Heart left ventricle (tissue), 13 donors: ENCODE measurements at regions not wholly inside any gene's neighbourhood (a gene's known extent, or its start where the extent isn't known, plus 50 kb on each side); places are given as distances from the start of the nearest gene placed in this dataset.

Experiments used
- POLR2A ChIP-seq, 2 donors: fragments of 450-650 bp; IDR thresholded peaks; one replicate each; pipeline ENCODE4 v1.6.1; 2017; ENCODE audit warnings: antibody characterized with exemption in 2 of 2, mild to moderate bottlenecking in 2 of 2, moderate library complexity in 2 of 2
- TF ChIP-seq, protein P1 (sequence below), 12 donors: fragments of 200-600 bp; sonication (generic) in 4 of 12; IDR thresholded peaks; one replicate each; pipeline versions ENCODE4 v1.5.0 to v1.8.0; 2018 to 2022; ENCODE audit warnings: antibody characterized with exemption in 12 of 12, mild to moderate bottlenecking in 5 of 12
- donor health status: ischemic (EF 13 %, LVEDD 7.1; RV severe dilation, severe dysfunction).
- donor health status: DM: no; HTN: yes; CAD: no.
- donor health status: DM: no; HTN: no; CAD: no.
- donor health status: ischemic (EF 25% LVEDD 6.9; RV normal size, moderate dysfunction).
- donor health status: ischemic (EF 25% LVEDD 5.7; RV mildly dilated, moderate dysfunction).
- donor health status: ischemic (EF 35%, LVEDD 5.7; RV mildly dilated, moderate dysfunction).
- donor health status: nonischemic (EF 11% LVEDD 7.7; RV severe dilation, severe dysfunction).
- donor health status: DM: yes; HTN: yes; CAD: no.
- donor health status: PGD.
- donor health status: ischemic (EF 29% LVEDD 5.4; RV normal size, mild dysfunction).
- donor health status: nonischemic (EF 23%, LVEDD 6.1; RV moderate dilation, normal function).

DNA sequence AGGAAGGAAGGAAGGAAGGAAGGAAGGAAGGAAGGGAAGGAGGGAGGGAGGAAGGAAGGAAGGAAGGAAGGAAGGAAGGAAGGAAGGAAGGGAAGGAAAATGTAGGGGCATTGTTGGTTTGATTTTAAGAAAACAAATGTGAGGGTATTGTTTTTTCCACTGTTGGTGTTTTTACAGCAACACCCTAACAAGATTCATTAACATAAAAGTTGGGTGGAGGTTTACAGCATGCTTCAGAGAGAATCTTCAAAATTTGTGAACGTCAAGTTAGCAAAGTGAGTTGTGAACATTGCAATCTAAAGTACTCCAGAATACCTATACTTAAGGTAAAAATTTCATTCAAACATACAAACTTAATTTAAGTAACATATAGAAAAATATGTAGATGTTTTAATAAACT is 200.2 kb upstream of the ID4 start:
- no peak for TF ChIP-seq POLR2A (IDR thresholded peaks at IDR 0.05)
- TF ChIP-seq, protein P1, sequence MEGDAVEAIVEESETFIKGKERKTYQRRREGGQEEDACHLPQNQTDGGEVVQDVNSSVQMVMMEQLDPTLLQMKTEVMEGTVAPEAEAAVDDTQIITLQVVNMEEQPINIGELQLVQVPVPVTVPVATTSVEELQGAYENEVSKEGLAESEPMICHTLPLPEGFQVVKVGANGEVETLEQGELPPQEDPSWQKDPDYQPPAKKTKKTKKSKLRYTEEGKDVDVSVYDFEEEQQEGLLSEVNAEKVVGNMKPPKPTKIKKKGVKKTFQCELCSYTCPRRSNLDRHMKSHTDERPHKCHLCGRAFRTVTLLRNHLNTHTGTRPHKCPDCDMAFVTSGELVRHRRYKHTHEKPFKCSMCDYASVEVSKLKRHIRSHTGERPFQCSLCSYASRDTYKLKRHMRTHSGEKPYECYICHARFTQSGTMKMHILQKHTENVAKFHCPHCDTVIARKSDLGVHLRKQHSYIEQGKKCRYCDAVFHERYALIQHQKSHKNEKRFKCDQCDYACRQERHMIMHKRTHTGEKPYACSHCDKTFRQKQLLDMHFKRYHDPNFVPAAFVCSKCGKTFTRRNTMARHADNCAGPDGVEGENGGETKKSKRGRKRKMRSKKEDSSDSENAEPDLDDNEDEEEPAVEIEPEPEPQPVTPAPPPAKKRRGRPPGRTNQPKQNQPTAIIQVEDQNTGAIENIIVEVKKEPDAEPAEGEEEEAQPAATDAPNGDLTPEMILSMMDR (IDR thresholded peaks at IDR 0.05) = no peak
